ENCODE measurements at regions not wholly inside any gene's neighbourhood (a gene's known extent, or its start where the extent isn't known, plus 50 kb on each side); places are given as distances from the start of the nearest gene placed in this dataset.

DNA sequence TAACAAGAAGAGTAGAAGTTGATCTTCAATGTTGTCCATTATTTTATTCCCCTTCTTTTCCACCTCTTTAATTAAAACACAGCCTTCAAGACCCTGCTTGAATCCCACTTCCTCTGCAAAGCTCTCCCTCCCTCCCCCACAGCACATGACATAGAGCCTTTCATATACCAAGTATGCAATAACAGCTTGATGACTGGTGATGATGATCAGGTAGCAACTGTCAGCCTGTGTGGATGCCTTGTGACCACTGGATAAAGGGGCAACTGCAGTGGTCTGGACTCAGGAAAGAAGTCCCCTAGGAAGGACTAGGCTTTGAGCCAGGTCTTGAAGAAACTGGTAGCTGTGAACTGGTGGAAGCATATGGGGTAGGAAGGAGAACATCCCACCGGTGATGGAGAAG is 53.8 kb upstream of the PRDX6 start:
- no peaks in the 10 kb centered on the region for H3K79me2 ChIP-seq (ENCODE audit: insufficient read depth, low read depth)
- no peaks in the 10 kb centered on the region; the same call in 1 of the 2 replicates for H4K20me1 ChIP-seq (ENCODE audit: insufficient read depth)
- TF ChIP-seq, protein P1, sequence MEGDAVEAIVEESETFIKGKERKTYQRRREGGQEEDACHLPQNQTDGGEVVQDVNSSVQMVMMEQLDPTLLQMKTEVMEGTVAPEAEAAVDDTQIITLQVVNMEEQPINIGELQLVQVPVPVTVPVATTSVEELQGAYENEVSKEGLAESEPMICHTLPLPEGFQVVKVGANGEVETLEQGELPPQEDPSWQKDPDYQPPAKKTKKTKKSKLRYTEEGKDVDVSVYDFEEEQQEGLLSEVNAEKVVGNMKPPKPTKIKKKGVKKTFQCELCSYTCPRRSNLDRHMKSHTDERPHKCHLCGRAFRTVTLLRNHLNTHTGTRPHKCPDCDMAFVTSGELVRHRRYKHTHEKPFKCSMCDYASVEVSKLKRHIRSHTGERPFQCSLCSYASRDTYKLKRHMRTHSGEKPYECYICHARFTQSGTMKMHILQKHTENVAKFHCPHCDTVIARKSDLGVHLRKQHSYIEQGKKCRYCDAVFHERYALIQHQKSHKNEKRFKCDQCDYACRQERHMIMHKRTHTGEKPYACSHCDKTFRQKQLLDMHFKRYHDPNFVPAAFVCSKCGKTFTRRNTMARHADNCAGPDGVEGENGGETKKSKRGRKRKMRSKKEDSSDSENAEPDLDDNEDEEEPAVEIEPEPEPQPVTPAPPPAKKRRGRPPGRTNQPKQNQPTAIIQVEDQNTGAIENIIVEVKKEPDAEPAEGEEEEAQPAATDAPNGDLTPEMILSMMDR (conservative IDR thresholded peaks at IDR 0.05; ENCODE audit: low read depth, low read length): no peak
- H3K4me3 ChIP-seq (IDR thresholded peaks at IDR 0.05; ENCODE audit: insufficient read depth, low read depth, low read length): no peak overlapping the region
- H3K36me3 ChIP-seq (ENCODE audit: insufficient read depth): no peaks in the 10 kb centered on the region
- no peak overlapping the region for H3K27ac ChIP-seq
- H3K9ac ChIP-seq: no peak overlapping the region
- H2AFZ ChIP-seq (ENCODE audit: low read depth): no peak overlapping the region
- H3K4me1 ChIP-seq (ENCODE audit: low read depth, poor library complexity, severe bottlenecking): peaks cover 16% of the 10 kb centered on the region
- H3K4me2 ChIP-seq: no peak overlapping the region
- H3K27me3 ChIP-seq (ENCODE audit: insufficient read depth, low read depth): no peaks in the 10 kb centered on the region

DNA sequence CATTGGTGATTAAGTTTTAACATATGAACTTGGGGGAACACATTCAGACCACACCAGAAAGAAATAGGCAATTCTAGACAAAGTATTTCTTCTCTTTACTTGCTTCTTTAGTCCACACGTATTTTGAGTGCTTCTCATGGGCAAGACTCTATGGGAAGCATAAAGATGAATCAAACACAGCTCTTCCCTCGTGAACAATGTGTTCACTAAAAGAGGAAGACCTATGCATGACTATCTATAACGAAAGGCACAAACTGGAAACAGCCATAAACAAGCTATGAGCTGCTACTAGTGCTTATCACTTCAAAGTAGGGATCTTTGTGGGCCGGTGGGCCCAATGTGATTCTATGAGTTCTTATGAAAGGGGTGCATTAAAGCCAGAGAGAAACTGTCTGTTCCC is 53.0 kb upstream of the PRDX6 start:
- H3K4me3 ChIP-seq (IDR thresholded peaks at IDR 0.05; ENCODE audit: insufficient read depth, low read depth, low read length): no peak overlapping the region
- H2AFZ ChIP-seq (ENCODE audit: low read depth): no peak overlapping the region
- H3K27me3 ChIP-seq (ENCODE audit: insufficient read depth, low read depth): no peaks in the 10 kb centered on the region
- peaks cover 12% of the 10 kb centered on the region for H3K4me1 ChIP-seq (ENCODE audit: low read depth, poor library complexity, severe bottlenecking)
- H3K36me3 ChIP-seq (ENCODE audit: insufficient read depth): no peaks in the 10 kb centered on the region
- H3K27ac ChIP-seq: no peak overlapping the region
- no peaks in the 10 kb centered on the region for H3K79me2 ChIP-seq (ENCODE audit: insufficient read depth, low read depth)
- H3K9ac ChIP-seq: no peak overlapping the region
- TF ChIP-seq, protein P1 (conservative IDR thresholded peaks at IDR 0.05; ENCODE audit: low read depth, low read length): no peak
- no peak overlapping the region for H3K4me2 ChIP-seq
- no peaks in the 10 kb centered on the region for H4K20me1 ChIP-seq (ENCODE audit: insufficient read depth)

DNA sequence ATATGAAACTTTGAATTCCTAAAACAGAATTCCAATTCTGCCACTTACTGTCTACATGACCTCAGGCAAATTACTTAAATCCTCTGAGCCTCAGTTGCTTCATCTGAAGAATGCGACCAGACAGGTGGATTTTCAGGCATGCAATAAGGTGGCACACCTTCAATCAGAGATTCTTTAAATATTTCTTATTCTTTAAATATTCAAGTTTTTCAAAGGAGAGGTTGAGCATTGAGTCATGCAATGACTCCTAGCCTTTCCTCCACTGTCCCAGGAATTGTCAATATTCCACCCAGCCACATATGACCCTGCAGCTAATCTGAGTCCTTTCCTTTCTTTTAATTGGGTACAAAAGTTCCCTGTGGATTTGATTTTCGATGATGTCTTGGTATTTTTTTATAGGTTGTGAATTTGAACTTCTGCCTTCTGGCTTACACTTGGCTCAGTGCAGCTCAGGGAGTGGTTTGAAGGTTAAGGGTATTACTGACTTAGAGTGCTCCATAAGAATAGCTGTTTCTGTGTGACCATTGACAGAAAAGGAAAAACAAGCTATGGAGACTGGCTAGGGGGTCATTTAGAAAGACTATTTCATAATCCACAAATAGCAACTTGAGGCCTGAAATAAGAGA is 52.2 kb upstream of the PRDX6 start:
- H2AFZ ChIP-seq (ENCODE audit: low read depth): no peak overlapping the region
- TF ChIP-seq, protein P1 (conservative IDR thresholded peaks at IDR 0.05; ENCODE audit: low read depth, low read length): no peak
- H3K4me2 ChIP-seq: no peak overlapping the region
- H4K20me1 ChIP-seq (ENCODE audit: insufficient read depth): no peaks in the 10 kb centered on the region
- no peak overlapping the region for H3K9ac ChIP-seq
- no peaks in the 10 kb centered on the region for H3K36me3 ChIP-seq (ENCODE audit: insufficient read depth)
- H3K4me1 ChIP-seq (ENCODE audit: low read depth, poor library complexity, severe bottlenecking): peaks cover 19% of the 10 kb centered on the region
- no peaks in the 10 kb centered on the region for H3K27me3 ChIP-seq (ENCODE audit: insufficient read depth, low read depth)
- H3K79me2 ChIP-seq (ENCODE audit: insufficient read depth, low read depth): no peaks in the 10 kb centered on the region
- H3K4me3 ChIP-seq (IDR thresholded peaks at IDR 0.05; ENCODE audit: insufficient read depth, low read depth, low read length): no peak overlapping the region
- no peak overlapping the region for H3K27ac ChIP-seq

DNA sequence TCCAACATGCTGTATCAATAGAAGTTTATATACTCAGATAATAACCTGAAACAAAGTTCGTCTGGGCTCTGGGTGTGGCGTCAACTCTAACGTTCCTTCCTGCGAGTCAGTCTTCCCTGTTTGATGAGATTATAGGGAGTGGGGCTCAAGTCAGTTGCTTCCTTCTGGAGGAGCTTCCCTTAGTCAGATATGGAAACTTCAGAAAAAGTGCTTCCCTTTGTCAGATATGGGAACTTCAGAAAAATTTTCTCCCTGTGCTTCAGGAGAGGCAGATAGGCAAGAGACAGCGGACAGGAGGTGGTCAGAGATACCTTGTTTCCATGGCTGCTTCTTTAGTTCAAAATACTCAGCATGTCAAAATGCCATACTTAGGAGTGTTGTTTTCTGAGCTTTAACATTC is 51.1 kb upstream of the PRDX6 start:
- Histone ChIP-seq H4K20me1 (ENCODE audit: insufficient read depth) (no peaks in the 10 kb centered on the region), H3K36me3 (ENCODE audit: insufficient read depth) (no peaks in the 10 kb centered on the region), H3K27ac (no peak overlapping the region), H3K27me3 (ENCODE audit: insufficient read depth, low read depth) (no peaks in the 10 kb centered on the region), H3K79me2 (ENCODE audit: insufficient read depth, low read depth) (no peaks in the 10 kb centered on the region), H3K9ac (no peak overlapping the region), H3K4me3 (IDR thresholded peaks at IDR 0.05; ENCODE audit: insufficient read depth, low read depth, low read length) (no peak overlapping the region), H3K4me1 (ENCODE audit: low read depth, poor library complexity, severe bottlenecking) (peaks cover 22% of the 10 kb centered on the region), H3K4me2 (no peak overlapping the region), H2AFZ (ENCODE audit: low read depth) (no peak overlapping the region)
- TF ChIP-seq, protein P1 (conservative IDR thresholded peaks at IDR 0.05; ENCODE audit: low read depth, low read length): no peak
